CD4-positive, CD25-positive, alpha-beta regulatory T cell (primary cell): ENCODE measurements at regions not wholly inside any gene's neighbourhood (a gene's known extent, or its start where the extent isn't known, plus 50 kb on each side); places are given as distances from the start of the nearest gene placed in this dataset.

Experiments
- ATAC-seq, 2 donors: fragments of 150-1000 bp; cut with Tn5 transposase; one replicate each; pipeline ENCODE4 v1.10.0; 2021; ENCODE audit warnings: low read depth in 2 of 2, moderate number of reproducible peaks in 2 of 2, moderate library complexity in 1 of 2
- DNase-seq, 3 donors: peaks; one replicate each; pipeline versions ENCODE4 v3.0.0 to v3.0.0-alpha.2; 2012 to 2022; ENCODE audit warnings: mixed read lengths in 1 of 3
- H3K27ac ChIP-seq: one replicate; pipeline ENCODE4 v1.7.0; 2013; ENCODE audit warnings: mild to moderate bottlenecking, low read length; ENCODE audit not compliant: insufficient read depth, poor library complexity, severe bottlenecking
- H3K27me3 ChIP-seq: one replicate; pipeline ENCODE4 v1.7.0; 2013; ENCODE audit warnings: low read length; ENCODE audit not compliant: control insufficient read depth, insufficient read depth
- H3K36me3 ChIP-seq: one replicate; pipeline ENCODE4 v1.7.0; 2013; ENCODE audit warnings: mild to moderate bottlenecking, low read length, moderate library complexity; ENCODE audit not compliant: control insufficient read depth, insufficient read depth
- H3K4me1 ChIP-seq: 2 replicates; pipeline ENCODE4 v1.7.0; 2013; ENCODE audit warnings: mild to moderate bottlenecking, low read length; ENCODE audit not compliant: insufficient read depth, control insufficient read depth, poor library complexity, severe bottlenecking
- H3K4me3 ChIP-seq: one replicate; pipeline ENCODE4 v1.7.0; 2013; ENCODE audit warnings: low read depth, mild to moderate bottlenecking, low read length, moderate library complexity
- H3K9me3 ChIP-seq, 2 experiments: 1 replicate in 1 of 2; 2 replicates in 1 of 2; pipeline ENCODE4 v1.7.0; 2013; ENCODE audit warnings: low read length in 2 of 2, mild to moderate bottlenecking in 1 of 2, moderate library complexity in 1 of 2; ENCODE audit not compliant: control insufficient read depth in 2 of 2
- H3K27ac Mint-ChIP-seq, 3 donors: one replicate each; pipeline ENCODE4 v1.8.0; 2020 to 2022; ENCODE audit warnings: mild to moderate bottlenecking in 3 of 3, mixed read lengths in 3 of 3, moderate library complexity in 2 of 3
- H3K27me3 Mint-ChIP-seq: one replicate; pipeline ENCODE4 v1.8.0; 2022; ENCODE audit warnings: mild to moderate bottlenecking, mixed read lengths
- H3K36me3 Mint-ChIP-seq: one replicate; pipeline ENCODE4 v1.8.0; 2020; ENCODE audit warnings: mixed read lengths
- H3K4me1 Mint-ChIP-seq, 4 donors: one replicate each; pipeline ENCODE4 v1.8.0; 2020 to 2022; ENCODE audit warnings: mixed read lengths in 4 of 4, mild to moderate bottlenecking in 1 of 4
- H3K4me3 Mint-ChIP-seq, 4 donors: one replicate each; pipeline ENCODE4 v1.8.0; 2020 to 2022; ENCODE audit warnings: mild to moderate bottlenecking in 4 of 4, mixed read lengths in 4 of 4, moderate library complexity in 3 of 4
- H3K9me3 Mint-ChIP-seq, 7 donors: one replicate each; pipeline ENCODE4 v1.8.0; 2020 to 2022; ENCODE audit warnings: mixed read lengths in 7 of 7, mild to moderate bottlenecking in 3 of 7, moderate library complexity in 2 of 7

DNA sequence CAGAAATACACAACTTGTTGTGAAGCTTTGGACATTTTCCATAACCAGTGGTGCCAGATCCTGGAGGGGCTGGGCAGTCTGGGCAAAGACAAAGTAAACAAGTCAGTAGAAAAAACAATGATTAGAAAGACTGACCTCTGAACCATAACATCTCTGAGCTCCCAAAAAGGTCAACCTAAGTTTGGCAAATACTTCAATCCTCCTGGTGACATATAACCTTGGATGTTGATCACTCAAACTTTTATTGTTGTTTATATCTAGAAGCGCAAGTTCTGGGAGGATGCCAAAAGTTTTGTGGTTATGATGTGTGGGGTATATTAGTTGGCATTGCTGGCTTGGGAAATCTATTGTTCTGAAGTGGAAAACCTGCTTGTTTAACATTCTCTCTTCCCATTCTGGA lies 257.7 kb downstream of the DIPK2A start:
- H3K27me3 ChIP-seq: no peaks in the 10 kb centered on the region
- ATAC-seq (no peak), DNase-seq (no peak)
- H3K36me3 ChIP-seq: no peaks in the 10 kb centered on the region
- no peaks in the 10 kb centered on the region for H3K4me1 ChIP-seq
- H3K9me3 ChIP-seq: no peaks in the 10 kb centered on the region
- H3K4me3 Mint-ChIP-seq: no peak overlapping the region
- no peak overlapping the region for H3K27ac ChIP-seq
- no peaks in the 10 kb centered on the region for H3K27me3 Mint-ChIP-seq
- H3K4me1 Mint-ChIP-seq: no peaks in the 10 kb centered on the region
- peaks cover 0 to 7% (median 0%) of the 10 kb centered on the region in 7 donors for H3K9me3 Mint-ChIP-seq
- no peak overlapping the region for H3K4me3 ChIP-seq
- H3K36me3 Mint-ChIP-seq: no peaks in the 10 kb centered on the region
- H3K27ac Mint-ChIP-seq: no peak overlapping the region

DNA sequence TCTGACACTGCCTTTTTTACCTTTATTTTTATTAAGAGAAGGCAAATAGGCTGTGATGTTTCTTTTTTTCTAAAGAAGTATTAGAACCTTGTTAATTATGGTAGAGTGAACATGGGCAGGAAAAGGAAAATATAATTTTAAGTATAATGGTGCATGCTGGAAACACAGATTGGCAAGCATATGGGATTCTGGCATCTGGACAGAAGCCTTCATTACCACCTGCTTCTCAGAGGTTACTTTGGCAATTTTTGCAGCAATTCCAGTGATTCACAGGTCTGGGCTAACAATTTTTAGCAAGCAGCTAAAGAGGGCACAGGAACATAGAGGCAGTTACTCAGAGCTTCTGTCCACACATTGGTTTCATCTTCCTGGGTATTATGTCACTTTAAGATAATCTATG lies 258.3 kb downstream of the DIPK2A start:
- no peaks in the 10 kb centered on the region for H3K27me3 ChIP-seq
- H3K4me1 Mint-ChIP-seq: no peaks in the 10 kb centered on the region
- H3K27ac ChIP-seq: no peak overlapping the region
- no peaks in the 10 kb centered on the region for H3K36me3 ChIP-seq
- peaks cover 0 to 7% (median 0%) of the 10 kb centered on the region in 7 donors for H3K9me3 Mint-ChIP-seq
- no peak for DNase-seq
- H3K4me3 ChIP-seq: no peak overlapping the region
- H3K36me3 Mint-ChIP-seq: no peaks in the 10 kb centered on the region
- no peaks in the 10 kb centered on the region for H3K4me1 ChIP-seq
- H3K9me3 ChIP-seq: no peaks in the 10 kb centered on the region
- no peak for ATAC-seq
- no peak overlapping the region for H3K4me3 Mint-ChIP-seq
- no peak overlapping the region for H3K27ac Mint-ChIP-seq
- no peaks in the 10 kb centered on the region for H3K27me3 Mint-ChIP-seq

DNA sequence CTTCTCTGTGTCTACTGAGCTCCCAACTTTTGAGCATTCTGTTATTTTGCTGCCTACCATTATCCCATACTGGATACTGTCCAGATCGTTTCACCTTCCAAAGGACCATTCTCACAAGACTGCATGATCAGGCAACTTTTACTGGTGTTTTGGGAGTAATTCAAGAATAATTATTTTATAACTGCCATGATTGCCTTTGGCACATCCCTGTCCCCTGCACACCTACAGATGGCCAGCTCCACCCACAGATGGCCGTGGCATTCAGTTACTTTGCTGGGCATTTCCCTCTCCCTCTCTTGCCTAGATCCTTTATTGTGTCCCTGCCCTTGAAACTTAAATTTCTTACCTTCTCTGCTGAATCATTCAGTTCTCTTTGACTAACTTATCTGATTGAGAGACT lies 263.9 kb downstream of the DIPK2A start:
- H3K36me3 Mint-ChIP-seq: no peaks in the 10 kb centered on the region
- Histone ChIP-seq H3K27me3 (no peaks in the 10 kb centered on the region), H3K4me1 (no peaks in the 10 kb centered on the region), H3K9me3 (no peaks in the 10 kb centered on the region), H3K27ac (no peak overlapping the region), H3K4me3 (no peak overlapping the region), H3K36me3 (no peaks in the 10 kb centered on the region)
- no peak overlapping the region for H3K27ac Mint-ChIP-seq
- no peaks in the 10 kb centered on the region for H3K4me1 Mint-ChIP-seq
- DNase-seq: no peak
- ATAC-seq: no peak
- peaks cover 0 to 8% (median 0%) of the 10 kb centered on the region in 7 donors for H3K9me3 Mint-ChIP-seq
- peaks cover 7% of the 10 kb centered on the region for H3K27me3 Mint-ChIP-seq
- H3K4me3 Mint-ChIP-seq: no peak overlapping the region

DNA sequence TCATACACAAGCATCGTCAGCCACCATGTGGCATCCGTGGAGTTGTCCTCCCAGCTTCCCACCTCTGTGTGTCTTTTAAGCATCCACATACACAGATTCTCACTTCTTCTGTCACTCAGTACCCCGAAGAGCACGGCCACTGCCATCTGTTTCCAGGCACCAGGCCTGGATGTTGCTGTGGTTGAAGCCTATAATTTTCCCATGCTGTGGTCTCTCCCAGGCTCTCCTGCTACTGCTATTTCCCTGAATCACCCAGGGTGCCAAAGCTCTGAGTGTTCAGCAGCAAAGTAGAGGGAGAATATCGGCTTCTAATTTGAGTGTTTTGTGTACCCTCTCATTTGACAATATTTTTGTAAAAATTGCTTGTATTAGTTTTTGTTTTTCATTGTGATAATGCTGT lies 265.7 kb downstream of the DIPK2A start:
- Histone ChIP-seq H3K4me1 (no peaks in the 10 kb centered on the region), H3K36me3 (no peaks in the 10 kb centered on the region), H3K27ac (no peak overlapping the region), H3K9me3 (no peaks in the 10 kb centered on the region), H3K27me3 (no peaks in the 10 kb centered on the region), H3K4me3 (no peak overlapping the region)
- no peak for DNase-seq
- no peak overlapping the region for H3K27ac Mint-ChIP-seq
- H3K9me3 Mint-ChIP-seq: peaks cover 0 to 8% (median 0%) of the 10 kb centered on the region in 7 donors
- H3K4me3 Mint-ChIP-seq: no peak overlapping the region
- no peak for ATAC-seq
- H3K36me3 Mint-ChIP-seq: no peaks in the 10 kb centered on the region
- H3K4me1 Mint-ChIP-seq: no peaks in the 10 kb centered on the region
- H3K27me3 Mint-ChIP-seq: peaks cover 7% of the 10 kb centered on the region

DNA sequence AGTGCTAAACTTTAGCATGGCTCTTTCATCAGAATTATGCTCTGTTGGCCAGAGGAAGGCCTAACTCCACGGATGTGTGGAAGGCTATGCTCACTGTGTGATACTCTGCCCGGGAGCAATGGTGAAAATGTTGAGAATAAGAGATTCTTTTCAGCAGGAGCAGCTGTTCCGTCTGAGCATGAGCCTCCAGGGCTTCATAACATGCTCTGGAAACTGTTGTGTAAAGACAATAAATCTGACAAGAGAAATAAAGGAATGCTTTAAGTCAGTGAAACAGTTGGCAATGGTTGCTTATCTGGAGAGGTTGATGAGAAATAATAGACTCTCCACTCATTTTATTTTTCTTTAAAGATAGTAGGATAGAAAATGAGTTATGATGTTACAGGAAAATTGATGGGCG lies 269.8 kb downstream of the DIPK2A start:
- H3K36me3 ChIP-seq: no peaks in the 10 kb centered on the region
- H3K36me3 Mint-ChIP-seq: no peaks in the 10 kb centered on the region
- no peak overlapping the region for H3K27ac Mint-ChIP-seq
- H3K9me3 ChIP-seq: no peaks in the 10 kb centered on the region
- no peaks in the 10 kb centered on the region for H3K4me1 ChIP-seq
- no peaks in the 10 kb centered on the region for H3K27me3 Mint-ChIP-seq
- ATAC-seq: no peak
- no peaks in the 10 kb centered on the region for H3K27me3 ChIP-seq
- no peak overlapping the region for H3K4me3 ChIP-seq
- no peak overlapping the region for H3K4me3 Mint-ChIP-seq
- H3K27ac ChIP-seq: no peak overlapping the region
- no peak for DNase-seq
- peaks cover 0 to 8% (median 1%) of the 10 kb centered on the region in 7 donors for H3K9me3 Mint-ChIP-seq
- no peaks in the 10 kb centered on the region for H3K4me1 Mint-ChIP-seq

DNA sequence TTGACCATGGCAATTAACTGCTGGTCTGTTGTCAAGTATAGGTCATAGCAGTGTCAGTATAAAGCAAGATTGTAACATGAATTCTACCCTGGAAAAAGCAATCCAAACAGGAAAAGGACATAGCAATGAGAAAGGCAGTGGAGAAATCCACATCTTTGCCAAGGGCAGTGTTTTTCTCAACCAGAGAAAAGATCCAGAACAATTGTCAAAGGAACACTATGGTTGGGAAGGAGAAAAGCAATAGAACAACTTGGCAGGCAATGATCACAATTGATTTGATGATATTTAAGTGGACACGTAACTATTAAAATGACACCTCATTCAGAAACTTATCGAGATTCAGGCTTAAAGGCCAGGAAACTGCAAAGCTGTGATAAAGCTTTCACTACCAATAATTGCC lies 271.1 kb downstream of the DIPK2A start:
- Mint-ChIP-seq H3K4me3 (no peak overlapping the region), H3K27ac (no peak overlapping the region), H3K9me3 (peaks cover 0 to 10% (median 0%) of the 10 kb centered on the region in 7 donors), H3K27me3 (no peaks in the 10 kb centered on the region), H3K4me1 (no peaks in the 10 kb centered on the region), H3K36me3 (no peaks in the 10 kb centered on the region)
- no peak overlapping the region for H3K27ac ChIP-seq
- no peaks in the 10 kb centered on the region for H3K9me3 ChIP-seq
- H3K4me3 ChIP-seq: no peak overlapping the region
- DNase-seq (no peak), ATAC-seq (no peak)
- H3K27me3 ChIP-seq: no peaks in the 10 kb centered on the region
- no peaks in the 10 kb centered on the region for H3K36me3 ChIP-seq
- H3K4me1 ChIP-seq: no peaks in the 10 kb centered on the region

DNA sequence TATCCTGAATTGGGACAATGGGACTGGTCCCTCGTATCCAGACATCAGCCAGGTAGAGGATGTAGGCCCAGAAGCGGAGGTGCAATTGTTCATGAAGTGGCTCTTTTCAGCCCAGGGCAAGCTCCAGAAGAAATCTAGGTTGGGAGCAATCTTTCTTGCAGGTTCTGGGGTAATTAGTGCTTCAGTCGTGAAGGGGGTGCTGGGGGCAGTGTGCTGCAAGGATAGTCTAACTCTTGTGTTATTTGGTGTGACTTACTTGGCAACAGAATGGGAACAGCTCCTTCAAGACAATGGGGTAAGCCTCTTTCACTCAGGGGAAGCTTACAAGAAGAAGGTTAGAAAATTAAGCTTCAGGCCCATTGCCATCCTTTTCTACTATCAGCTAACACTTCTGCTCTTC lies 273.0 kb downstream of the DIPK2A start:
- Mint-ChIP-seq H3K27ac (no peak overlapping the region), H3K9me3 (peaks cover 0 to 10% (median 0%) of the 10 kb centered on the region in 7 donors), H3K36me3 (no peaks in the 10 kb centered on the region), H3K27me3 (no peaks in the 10 kb centered on the region), H3K4me3 (no peak overlapping the region), H3K4me1 (no peaks in the 10 kb centered on the region)
- no peaks in the 10 kb centered on the region for H3K9me3 ChIP-seq
- ATAC-seq (no peak), DNase-seq (no peak)
- H3K27ac ChIP-seq: no peak overlapping the region
- H3K36me3 ChIP-seq: no peaks in the 10 kb centered on the region
- no peaks in the 10 kb centered on the region for H3K27me3 ChIP-seq
- no peaks in the 10 kb centered on the region for H3K4me1 ChIP-seq
- H3K4me3 ChIP-seq: no peak overlapping the region

DNA sequence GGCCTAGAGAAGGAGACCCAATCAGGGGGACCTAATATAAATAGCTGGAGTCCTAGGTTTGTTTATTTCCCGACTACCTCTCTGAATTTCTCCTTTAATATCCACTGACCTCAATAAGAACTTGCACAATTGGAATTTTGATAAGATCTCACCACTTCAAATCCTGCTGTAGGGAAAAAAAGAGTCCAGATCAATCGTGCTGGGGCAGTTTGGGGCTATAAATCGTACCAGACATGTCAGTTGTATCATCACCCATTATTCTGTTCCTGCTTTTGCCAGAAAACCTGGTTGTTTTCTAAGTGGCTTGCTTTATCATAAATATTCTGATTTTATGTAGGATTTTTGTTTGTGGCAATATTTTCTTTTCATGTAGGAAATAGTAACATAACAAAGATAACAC lies 281.3 kb downstream of the DIPK2A start:
- Histone ChIP-seq H3K4me3 (no peak overlapping the region), H3K4me1 (no peaks in the 10 kb centered on the region), H3K9me3 (no peaks in the 10 kb centered on the region), H3K36me3 (no peaks in the 10 kb centered on the region), H3K27ac (no peak overlapping the region), H3K27me3 (no peaks in the 10 kb centered on the region)
- Mint-ChIP-seq H3K27ac (no peak overlapping the region), H3K36me3 (no peaks in the 10 kb centered on the region), H3K9me3 (peaks cover 0 to 4% (median 1%) of the 10 kb centered on the region in 7 donors), H3K4me1 (no peaks in the 10 kb centered on the region), H3K27me3 (no peaks in the 10 kb centered on the region), H3K4me3 (no peak overlapping the region)
- ATAC-seq: no peak
- DNase-seq: no peak
